ENCODE measurements at regions not wholly inside any gene's neighbourhood (a gene's known extent, or its start where the extent isn't known, plus 50 kb on each side); places are given as distances from the start of the nearest gene placed in this dataset.

DNA sequence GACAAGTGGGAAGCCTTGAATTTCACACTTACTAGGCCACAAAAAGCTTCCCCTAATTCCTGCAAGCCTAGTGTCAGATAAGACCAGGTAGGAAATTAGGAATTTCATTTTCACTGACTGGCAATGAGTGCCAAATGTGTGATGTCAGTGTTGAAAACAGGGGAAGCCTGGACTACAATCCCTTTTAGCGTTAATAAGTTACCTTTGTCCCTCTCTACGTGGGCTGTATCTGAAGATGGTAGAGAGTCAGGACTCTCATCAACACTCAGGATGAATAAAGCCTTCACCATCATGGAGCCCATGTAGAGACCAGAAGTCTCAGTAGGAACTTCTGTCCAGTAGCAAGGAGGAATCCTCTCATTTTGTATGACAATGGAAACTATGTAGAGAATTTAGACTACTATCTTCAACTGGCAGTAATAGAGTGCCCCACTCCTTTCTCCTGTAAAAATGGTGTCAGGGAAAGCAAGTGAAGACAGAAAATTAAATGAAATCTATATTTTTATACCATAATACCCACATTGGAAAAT is 324.1 kb upstream of the KLHL1 start:
- no peak for TF ChIP-seq POLR2A (IDR thresholded peaks at IDR 0.05; ENCODE audit: low read depth)
- TF ChIP-seq, protein P1, sequence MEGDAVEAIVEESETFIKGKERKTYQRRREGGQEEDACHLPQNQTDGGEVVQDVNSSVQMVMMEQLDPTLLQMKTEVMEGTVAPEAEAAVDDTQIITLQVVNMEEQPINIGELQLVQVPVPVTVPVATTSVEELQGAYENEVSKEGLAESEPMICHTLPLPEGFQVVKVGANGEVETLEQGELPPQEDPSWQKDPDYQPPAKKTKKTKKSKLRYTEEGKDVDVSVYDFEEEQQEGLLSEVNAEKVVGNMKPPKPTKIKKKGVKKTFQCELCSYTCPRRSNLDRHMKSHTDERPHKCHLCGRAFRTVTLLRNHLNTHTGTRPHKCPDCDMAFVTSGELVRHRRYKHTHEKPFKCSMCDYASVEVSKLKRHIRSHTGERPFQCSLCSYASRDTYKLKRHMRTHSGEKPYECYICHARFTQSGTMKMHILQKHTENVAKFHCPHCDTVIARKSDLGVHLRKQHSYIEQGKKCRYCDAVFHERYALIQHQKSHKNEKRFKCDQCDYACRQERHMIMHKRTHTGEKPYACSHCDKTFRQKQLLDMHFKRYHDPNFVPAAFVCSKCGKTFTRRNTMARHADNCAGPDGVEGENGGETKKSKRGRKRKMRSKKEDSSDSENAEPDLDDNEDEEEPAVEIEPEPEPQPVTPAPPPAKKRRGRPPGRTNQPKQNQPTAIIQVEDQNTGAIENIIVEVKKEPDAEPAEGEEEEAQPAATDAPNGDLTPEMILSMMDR (IDR thresholded peaks at IDR 0.05), result no peak
- TF ChIP-seq POLR2AphosphoS5 (IDR thresholded peaks at IDR 0.05), result no peak
- TF ChIP-seq EP300 (IDR thresholded peaks at IDR 0.05), result no peak

All from esophagus muscularis mucosa (tissue), 4 donors.